GM23338 (cell line): ENCODE measurements at regions not wholly inside any gene's neighbourhood (a gene's known extent, or its start where the extent isn't known, plus 50 kb on each side); places are given as distances from the start of the nearest gene placed in this dataset.

Source experiments
- ATAC-seq: fragments of 200-7000 bp; cut with Tn5 transposase; 3 replicates; pipeline ENCODE4 v1.9.1; 2020
- DNase-seq: peaks from one replicate; pipeline ENCODE4 v3.0.0-alpha.2; 2015; ENCODE audit warnings: low spot score
- H2AFZ ChIP-seq: fragments of 200-600 bp; sonication (generic); 2 replicates; pipeline ENCODE4 v1.8.0; 2016; ENCODE audit warnings: antibody characterized with exemption, mild to moderate bottlenecking, moderate library complexity
- H3F3A ChIP-seq: fragments of 200-600 bp; sonication (generic); replicated peaks from 2 replicates; pipeline ENCODE4 v1.8.0; 2017; ENCODE audit warnings: antibody characterized with exemption, mixed run types, low read depth
- H3K27ac ChIP-seq: fragments of 200-600 bp; sonication (generic); 2 replicates; pipeline ENCODE4 v1.6.1; 2016; ENCODE audit warnings: low read depth
- H3K27me3 ChIP-seq: fragments of 200-600 bp; sonication (generic); 2 replicates; pipeline ENCODE4 v1.8.0; 2016; ENCODE audit warnings: mild to moderate bottlenecking, mixed run types, moderate library complexity; ENCODE audit not compliant: insufficient read depth
- H3K36me3 ChIP-seq: fragments of 200-600 bp; sonication (generic); 2 replicates; pipeline ENCODE4 v1.8.0; 2016; ENCODE audit warnings: mild to moderate bottlenecking; ENCODE audit not compliant: insufficient read depth
- H3K4me1 ChIP-seq: fragments of 200-600 bp; sonication (generic); 2 replicates; pipeline ENCODE4 v1.8.0; 2016; ENCODE audit warnings: mild to moderate bottlenecking, moderate library complexity; ENCODE audit not compliant: insufficient read depth
- H3K4me2 ChIP-seq: fragments of 200-600 bp; sonication (generic); 2 replicates; pipeline ENCODE4 v1.7.1; 2017; ENCODE audit warnings: mixed run types
- H3K4me3 ChIP-seq: fragments of 200-600 bp; sonication (generic); 2 replicates; pipeline ENCODE4 v1.6.1; 2016; ENCODE audit warnings: mixed run types
- H3K79me2 ChIP-seq: fragments of 200-600 bp; sonication (generic); replicated peaks from 2 replicates; pipeline ENCODE4 v1.8.0; 2017; ENCODE audit warnings: mild to moderate bottlenecking; ENCODE audit not compliant: insufficient read depth
- H3K9me2 ChIP-seq: fragments of 200-600 bp; sonication (generic); 2 replicates; pipeline ENCODE4 v1.8.0; 2017; ENCODE audit not compliant: insufficient read depth
- H4K20me1 ChIP-seq: fragments of 200-600 bp; sonication (generic); replicated peaks from 2 replicates; pipeline ENCODE4 v1.8.0; 2017; ENCODE audit warnings: mild to moderate bottlenecking; ENCODE audit not compliant: insufficient read depth
- H3K27ac Mint-ChIP-seq: 2 replicates; pipeline ENCODE4 v1.8.0; 2020; ENCODE audit warnings: inconsistent platforms, mild to moderate bottlenecking, moderate library complexity, mixed read lengths
- H3K27me3 Mint-ChIP-seq: 3 replicates; pipeline ENCODE4 v1.8.0; 2022; ENCODE audit warnings: low read depth, mild to moderate bottlenecking, moderate library complexity, mixed read lengths, inconsistent platforms; ENCODE audit not compliant: insufficient read depth, poor library complexity
- H3K36me3 Mint-ChIP-seq: 3 replicates; pipeline ENCODE4 v1.8.0; 2021; ENCODE audit warnings: low read depth, mild to moderate bottlenecking, inconsistent platforms, moderate library complexity, mixed read lengths
- H3K4me1 Mint-ChIP-seq: 3 replicates; pipeline ENCODE4 v1.8.0; 2020; ENCODE audit warnings: mild to moderate bottlenecking, inconsistent platforms, mixed read lengths
- H3K4me3 Mint-ChIP-seq: 3 replicates; pipeline ENCODE4 v1.8.0; 2021; ENCODE audit warnings: moderate library complexity, mild to moderate bottlenecking, inconsistent platforms, mixed read lengths
- H3K9me3 Mint-ChIP-seq: 3 replicates; pipeline ENCODE4 v1.8.0; 2020; ENCODE audit warnings: moderate library complexity, mild to moderate bottlenecking, inconsistent platforms, mixed read lengths
- CTCF ChIP-seq, 2 experiments: fragments of 200-600 bp in 1 of 2; sonication (generic) in 1 of 2; conservative IDR thresholded peaks; 2 replicates each; pipeline versions ENCODE4 v1.5.1 to v1.6.1; 2016 to 2017; ENCODE audit warnings: antibody characterized with exemption in 2 of 2, low read depth in 2 of 2, mild to moderate bottlenecking in 2 of 2, moderate library complexity in 1 of 2
- ETS1 ChIP-seq: IDR thresholded peaks from 2 replicates; pipeline ENCODE4 v1.6.1; 2016; ENCODE audit warnings: antibody characterized with exemption
- EZH2phosphoT487 ChIP-seq: fragments of 200-600 bp; sonication (generic); IDR thresholded peaks from one replicate; pipeline ENCODE4 v1.8.1; 2018; ENCODE audit warnings: antibody characterized with exemption; ENCODE audit not compliant: unreplicated experiment
- JUNB ChIP-seq: IDR thresholded peaks from one replicate; pipeline ENCODE4 v1.6.1; 2016; ENCODE audit warnings: antibody characterized with exemption; ENCODE audit not compliant: unreplicated experiment
- NANOG ChIP-seq: IDR thresholded peaks from 2 replicates; pipeline ENCODE4 v1.6.1; 2016; ENCODE audit warnings: antibody characterized with exemption, borderline replicate concordance
- POLR2AphosphoS5 ChIP-seq: IDR thresholded peaks from 2 replicates; pipeline ENCODE4 v1.6.1; 2016; ENCODE audit warnings: antibody characterized with exemption, low read depth
- ZNF114 ChIP-seq: fragments of 250-450 bp; sonication (Bioruptor Pico); IDR thresholded peaks from 2 replicates; pipeline ENCODE4 v1.5.0; 2020; ENCODE audit warnings: mild to moderate bottlenecking, moderate library complexity
- ZNF462 ChIP-seq: fragments of 250-450 bp; sonication (Bioruptor Pico); IDR thresholded peaks from 2 replicates; pipeline ENCODE4 v1.5.0; 2020; ENCODE audit warnings: mild to moderate bottlenecking, moderate library complexity
- TF ChIP-seq, protein P1 (sequence below): IDR thresholded peaks from one replicate; pipeline ENCODE4 v1.6.1; 2018; ENCODE audit warnings: antibody characterized with exemption; ENCODE audit not compliant: unreplicated experiment

DNA sequence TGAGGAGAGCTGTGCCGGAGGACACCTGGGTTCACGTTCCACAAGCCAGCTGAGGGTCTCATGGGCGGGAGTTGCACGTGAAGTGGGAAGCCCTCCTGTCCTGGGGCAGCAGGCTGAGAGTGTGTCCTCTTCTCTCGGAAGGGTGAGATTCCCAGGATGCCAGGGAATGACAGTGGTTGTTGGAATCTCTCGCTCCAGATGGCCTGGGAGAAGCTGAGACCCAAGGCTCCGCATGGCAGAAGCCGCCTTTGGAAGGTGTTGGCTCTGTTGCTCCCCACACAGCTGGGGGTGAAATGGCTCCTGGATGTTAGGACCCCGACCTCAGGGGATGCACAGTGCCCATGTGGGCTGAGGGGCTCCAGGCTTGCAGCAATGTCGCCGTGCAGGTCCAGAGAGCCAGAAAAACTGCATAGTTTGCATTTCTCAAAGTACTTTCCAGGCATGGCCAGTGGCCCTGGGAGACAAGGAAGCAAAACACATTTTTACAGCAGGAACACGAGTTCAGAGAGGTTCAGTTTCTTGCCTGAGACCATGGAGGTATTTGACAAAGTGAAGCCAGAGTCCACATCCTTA lies 153.4 kb downstream of the TMEM18 start:
- no peaks in the 10 kb centered on the region for H3K9me3 Mint-ChIP-seq
- Histone ChIP-seq H3F3A (no peaks in the 10 kb centered on the region), H4K20me1 (no peaks in the 10 kb centered on the region), H3K9me2 (0 out of 2 replicates have a peak, but pooled peaks cover 14% of the 10 kb centered on the region), H3K27me3 (no peaks in the 10 kb centered on the region), H3K36me3 (no peaks in the 10 kb centered on the region), H3K4me3 (no peak overlapping the region), H3K4me2 (no peak overlapping the region), H3K27ac (no peak overlapping the region), H3K79me2 (no peaks in the 10 kb centered on the region), H3K4me1 (no peaks in the 10 kb centered on the region), H2AFZ (no peak overlapping the region)
- TF ChIP-seq ZNF114 (CRISPR knock-in tag) (no peak), JUNB (no peak)
- no peaks in the 10 kb centered on the region for H3K36me3 Mint-ChIP-seq
- ATAC-seq (no peak), DNase-seq (no peak)
- H3K4me3 Mint-ChIP-seq = no peak overlapping the region
- peaks cover 2% of the 10 kb centered on the region for H3K27me3 Mint-ChIP-seq
- H3K4me1 Mint-ChIP-seq = no peaks in the 10 kb centered on the region
- H3K27ac Mint-ChIP-seq = no peak overlapping the region

GRCh38 chr2:522776-523175 lies 154.4 kb downstream of the TMEM18 start:
- 0 out of 2 replicates have a peak, but pooled peaks cover 14% of the 10 kb centered on the region for H3K9me2 ChIP-seq
- H3K36me3 Mint-ChIP-seq = no peaks in the 10 kb centered on the region
- H3K27me3 Mint-ChIP-seq = peaks cover 2% of the 10 kb centered on the region
- no peaks in the 10 kb centered on the region for H3K36me3 ChIP-seq
- H3K27ac Mint-ChIP-seq = no peak overlapping the region
- H3K27ac ChIP-seq = no peak overlapping the region
- H3K4me3 Mint-ChIP-seq = no peak overlapping the region
- H3K9me3 Mint-ChIP-seq = no peaks in the 10 kb centered on the region
- H3K27me3 ChIP-seq = no peaks in the 10 kb centered on the region
- no peaks in the 10 kb centered on the region for H3K79me2 ChIP-seq
- no peak overlapping the region for H3K4me2 ChIP-seq
- H3K4me3 ChIP-seq = no peak overlapping the region
- no peaks in the 10 kb centered on the region for H3K4me1 ChIP-seq
- H3K4me1 Mint-ChIP-seq = no peaks in the 10 kb centered on the region
- H4K20me1 ChIP-seq = no peaks in the 10 kb centered on the region
- no peaks in the 10 kb centered on the region for H3F3A ChIP-seq
- H2AFZ ChIP-seq = no peak overlapping the region
- DNase-seq (no peak), ATAC-seq (no peak)
- TF ChIP-seq NANOG = no peak
- TF ChIP-seq POLR2AphosphoS5 = no peak
- no peak for TF ChIP-seq JUNB
- TF ChIP-seq, protein P1, sequence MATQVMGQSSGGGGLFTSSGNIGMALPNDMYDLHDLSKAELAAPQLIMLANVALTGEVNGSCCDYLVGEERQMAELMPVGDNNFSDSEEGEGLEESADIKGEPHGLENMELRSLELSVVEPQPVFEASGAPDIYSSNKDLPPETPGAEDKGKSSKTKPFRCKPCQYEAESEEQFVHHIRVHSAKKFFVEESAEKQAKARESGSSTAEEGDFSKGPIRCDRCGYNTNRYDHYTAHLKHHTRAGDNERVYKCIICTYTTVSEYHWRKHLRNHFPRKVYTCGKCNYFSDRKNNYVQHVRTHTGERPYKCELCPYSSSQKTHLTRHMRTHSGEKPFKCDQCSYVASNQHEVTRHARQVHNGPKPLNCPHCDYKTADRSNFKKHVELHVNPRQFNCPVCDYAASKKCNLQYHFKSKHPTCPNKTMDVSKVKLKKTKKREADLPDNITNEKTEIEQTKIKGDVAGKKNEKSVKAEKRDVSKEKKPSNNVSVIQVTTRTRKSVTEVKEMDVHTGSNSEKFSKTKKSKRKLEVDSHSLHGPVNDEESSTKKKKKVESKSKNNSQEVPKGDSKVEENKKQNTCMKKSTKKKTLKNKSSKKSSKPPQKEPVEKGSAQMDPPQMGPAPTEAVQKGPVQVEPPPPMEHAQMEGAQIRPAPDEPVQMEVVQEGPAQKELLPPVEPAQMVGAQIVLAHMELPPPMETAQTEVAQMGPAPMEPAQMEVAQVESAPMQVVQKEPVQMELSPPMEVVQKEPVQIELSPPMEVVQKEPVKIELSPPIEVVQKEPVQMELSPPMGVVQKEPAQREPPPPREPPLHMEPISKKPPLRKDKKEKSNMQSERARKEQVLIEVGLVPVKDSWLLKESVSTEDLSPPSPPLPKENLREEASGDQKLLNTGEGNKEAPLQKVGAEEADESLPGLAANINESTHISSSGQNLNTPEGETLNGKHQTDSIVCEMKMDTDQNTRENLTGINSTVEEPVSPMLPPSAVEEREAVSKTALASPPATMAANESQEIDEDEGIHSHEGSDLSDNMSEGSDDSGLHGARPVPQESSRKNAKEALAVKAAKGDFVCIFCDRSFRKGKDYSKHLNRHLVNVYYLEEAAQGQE = no peak
- TF ChIP-seq ETS1 = no peak
- no peak for TF ChIP-seq EZH2phosphoT487
- TF ChIP-seq CTCF (conservative IDR thresholded peaks at IDR 0.05; ENCODE audit: low read depth in 2 of 2) = no peak
- TF ChIP-seq ZNF462 (CRISPR knock-in tag) = no peak
- TF ChIP-seq ZNF114 (CRISPR knock-in tag) = no peak
